Sigmoid colon (tissue), 6 donors: ENCODE measurements at regions not wholly inside any gene's neighbourhood (a gene's known extent, or its start where the extent isn't known, plus 50 kb on each side); places are given as distances from the start of the nearest gene placed in this dataset.

Experiments
- DNase-seq: peaks from one replicate; pipeline ENCODE4 v3.0.0-alpha.2; 2019
- H3K27ac ChIP-seq, 4 donors: fragments of 200-600 bp; sonication (generic); one replicate each; pipeline ENCODE4 v1.5.1; 2016 to 2019; ENCODE audit warnings: mild to moderate bottlenecking in 1 of 4
- H3K27me3 ChIP-seq, 3 donors: fragments of 200-600 bp; sonication (generic); one replicate each; pipeline ENCODE4 v1.5.1; 2019; ENCODE audit warnings: mild to moderate bottlenecking in 1 of 3
- H3K36me3 ChIP-seq, 4 donors: fragments of 200-600 bp; sonication (generic); one replicate each; pipeline ENCODE4 v1.5.1; 2016 to 2019
- H3K4me1 ChIP-seq, 4 donors: fragments of 200-600 bp; sonication (generic); one replicate each; pipeline ENCODE4 v1.5.1; 2017 to 2019
- H3K4me3 ChIP-seq, 4 donors: fragments of 200-600 bp; sonication (generic); one replicate each; pipeline ENCODE4 v1.5.1; 2017 to 2019; ENCODE audit warnings: mild to moderate bottlenecking in 2 of 4, moderate library complexity in 1 of 4
- H3K9me3 ChIP-seq, 4 donors: fragments of 200-600 bp in 3 of 4; sonication (generic) in 3 of 4; one replicate each; pipeline versions ENCODE4 v1.5.1 to v1.6.1; 2013 to 2019
- EP300 ChIP-seq, 4 donors: sonication (generic); formaldehyde crosslinking; IDR thresholded peaks; one replicate each; pipeline ENCODE4 v1.6.1; 2017; ENCODE audit warnings: antibody characterized with exemption in 4 of 4
- POLR2A ChIP-seq, 2 donors: fragments of 450-650 bp; IDR thresholded peaks; one replicate each; pipeline ENCODE4 v1.6.1; 2016; ENCODE audit warnings: antibody characterized with exemption in 2 of 2, mild to moderate bottlenecking in 2 of 2, moderate library complexity in 2 of 2
- POLR2AphosphoS5 ChIP-seq, 4 donors: sonication (generic); formaldehyde crosslinking; IDR thresholded peaks; one replicate each; pipeline ENCODE4 v1.6.1; 2017; ENCODE audit warnings: antibody characterized with exemption in 4 of 4
- WGBS, 2 donors: extraction: QIAGEN DNeasy Blood & Tissue Kit; methylation state at CpG; one replicate each; pipeline ENCODE4 v1.1.7; 2013; 5-methylcytosine and 5-hydroxymethylcytosine counted together
- intact Hi-C: fragments of 100-400 bp; cut with DNase I; formaldehyde crosslinking; loops from one replicate; pipeline ENCODE4 v1.15.1; 2023
- TF ChIP-seq, protein P1 (sequence below), 4 experiments: fragments of 450-650 bp in 3 of 4; fragments of 200-600 bp in 1 of 4; IDR thresholded peaks; one replicate each; pipeline ENCODE4 v1.5.1; 2016 to 2019; ENCODE audit warnings: antibody characterized with exemption in 4 of 4, mild to moderate bottlenecking in 3 of 4, moderate library complexity in 2 of 4
- donor health status: healthy with polysubstance abuse.
- donor health status: healthy.

DNA sequence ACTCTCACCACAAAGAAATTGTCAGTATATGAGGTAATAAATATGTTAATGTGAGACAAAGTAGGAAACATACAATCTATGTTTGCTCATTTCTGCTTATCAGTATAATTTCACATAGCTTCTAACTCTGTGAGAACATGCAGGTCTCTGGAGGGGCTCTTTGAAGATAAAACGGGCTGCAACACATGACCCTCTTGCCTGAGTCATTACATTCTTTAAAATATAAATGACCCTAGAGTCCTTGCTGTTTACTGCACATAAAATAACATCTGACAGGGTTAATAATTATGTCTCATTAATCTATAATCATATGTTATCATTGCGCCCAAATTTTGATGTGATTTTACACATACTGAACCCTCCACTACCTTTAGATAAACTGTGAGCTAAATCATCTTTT, 681.5 kb downstream of the ARAP2 start:
- Histone ChIP-seq H3K4me1 (no peaks in the 10 kb centered on the region), H3K36me3 (no peaks in the 10 kb centered on the region), H3K27ac (no peak overlapping the region), H3K27me3 (no peaks in the 10 kb centered on the region), H3K4me3 (no peak overlapping the region), H3K9me3 (no peaks in the 10 kb centered on the region)
- no peak for DNase-seq
- 41 to 63% methylated on average over 2 of the region's 2 CpGs for WGBS, 2 donors
- intact Hi-C loops, result no loop called here
- TF ChIP-seq EP300 (IDR thresholded peaks at IDR 0.05), result no peak
- TF ChIP-seq POLR2A (IDR thresholded peaks at IDR 0.05), result no peak

DNA sequence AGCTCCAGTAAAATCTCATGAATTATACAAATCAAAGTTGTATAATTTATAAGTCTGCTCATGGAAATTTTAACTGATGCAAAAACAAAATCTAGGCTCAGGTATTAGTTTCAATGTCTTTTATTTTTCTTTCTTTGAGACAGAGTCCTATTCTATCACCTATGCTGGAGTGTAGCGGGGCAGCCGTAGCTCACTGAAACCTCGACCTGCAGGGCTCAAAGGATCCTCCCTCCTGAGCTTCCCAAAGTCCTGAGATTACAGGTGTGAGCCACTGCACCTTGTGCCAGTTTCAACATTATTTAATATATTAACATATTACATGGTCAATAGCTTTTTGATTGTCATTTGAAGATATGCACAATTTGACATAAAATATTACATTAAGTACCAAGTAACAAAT, 678.7 kb downstream of the ARAP2 start:
- no peaks in the 10 kb centered on the region for H3K4me1 ChIP-seq
- no peak for TF ChIP-seq POLR2AphosphoS5 (IDR thresholded peaks at IDR 0.05)
- TF ChIP-seq, protein P1, sequence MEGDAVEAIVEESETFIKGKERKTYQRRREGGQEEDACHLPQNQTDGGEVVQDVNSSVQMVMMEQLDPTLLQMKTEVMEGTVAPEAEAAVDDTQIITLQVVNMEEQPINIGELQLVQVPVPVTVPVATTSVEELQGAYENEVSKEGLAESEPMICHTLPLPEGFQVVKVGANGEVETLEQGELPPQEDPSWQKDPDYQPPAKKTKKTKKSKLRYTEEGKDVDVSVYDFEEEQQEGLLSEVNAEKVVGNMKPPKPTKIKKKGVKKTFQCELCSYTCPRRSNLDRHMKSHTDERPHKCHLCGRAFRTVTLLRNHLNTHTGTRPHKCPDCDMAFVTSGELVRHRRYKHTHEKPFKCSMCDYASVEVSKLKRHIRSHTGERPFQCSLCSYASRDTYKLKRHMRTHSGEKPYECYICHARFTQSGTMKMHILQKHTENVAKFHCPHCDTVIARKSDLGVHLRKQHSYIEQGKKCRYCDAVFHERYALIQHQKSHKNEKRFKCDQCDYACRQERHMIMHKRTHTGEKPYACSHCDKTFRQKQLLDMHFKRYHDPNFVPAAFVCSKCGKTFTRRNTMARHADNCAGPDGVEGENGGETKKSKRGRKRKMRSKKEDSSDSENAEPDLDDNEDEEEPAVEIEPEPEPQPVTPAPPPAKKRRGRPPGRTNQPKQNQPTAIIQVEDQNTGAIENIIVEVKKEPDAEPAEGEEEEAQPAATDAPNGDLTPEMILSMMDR (IDR thresholded peaks at IDR 0.05), result no peak
- TF ChIP-seq POLR2A (IDR thresholded peaks at IDR 0.05), result no peak
- no peak for TF ChIP-seq EP300 (IDR thresholded peaks at IDR 0.05)
- H3K9me3 ChIP-seq, result no peaks in the 10 kb centered on the region
- intact Hi-C loops, result no loop called here
- H3K27ac ChIP-seq, result no peak overlapping the region
- WGBS, 2 donors, result 73 to 88% methylated on average over 3 of the region's 3 CpGs
- no peaks in the 10 kb centered on the region for H3K36me3 ChIP-seq
- no peaks in the 10 kb centered on the region for H3K27me3 ChIP-seq
- DNase-seq, result no peak
- H3K4me3 ChIP-seq, result no peak overlapping the region

DNA sequence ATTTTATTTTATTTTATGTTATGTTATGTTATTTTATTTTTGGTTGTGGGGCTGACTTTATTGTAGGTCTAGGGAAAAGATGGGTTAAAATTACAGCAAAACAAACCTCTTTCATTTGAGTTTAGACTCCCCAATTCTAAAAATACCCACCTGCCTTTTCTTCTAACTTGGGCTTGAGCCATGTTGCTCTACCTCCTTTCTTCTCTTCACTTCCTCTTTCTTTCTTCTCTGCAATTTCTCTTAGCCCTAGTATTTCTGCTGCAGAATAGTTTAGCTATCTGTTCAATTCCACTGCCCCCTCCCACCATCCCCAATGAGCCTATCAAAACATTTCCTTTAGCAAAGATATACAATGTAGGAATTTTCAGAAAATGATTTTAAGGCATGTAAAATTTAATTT, 653.3 kb downstream of the ARAP2 start:
- Histone ChIP-seq H3K36me3 (no peaks in the 10 kb centered on the region), H3K9me3 (no peaks in the 10 kb centered on the region), H3K27ac (no peak overlapping the region), H3K4me1 (no peaks in the 10 kb centered on the region), H3K4me3 (no peak overlapping the region), H3K27me3 (no peaks in the 10 kb centered on the region)
- intact Hi-C loops, result loop anchor here (5.0 kb wide), 1 partner anchor 149 kb away; no protein-coding TSS in a partner anchor
- TF ChIP-seq EP300 (IDR thresholded peaks at IDR 0.05) (no peak), POLR2AphosphoS5 (IDR thresholded peaks at IDR 0.05) (no peak), POLR2A (IDR thresholded peaks at IDR 0.05) (no peak)
- TF ChIP-seq, protein P1 (IDR thresholded peaks at IDR 0.05), result no peak
- no peak for DNase-seq

DNA sequence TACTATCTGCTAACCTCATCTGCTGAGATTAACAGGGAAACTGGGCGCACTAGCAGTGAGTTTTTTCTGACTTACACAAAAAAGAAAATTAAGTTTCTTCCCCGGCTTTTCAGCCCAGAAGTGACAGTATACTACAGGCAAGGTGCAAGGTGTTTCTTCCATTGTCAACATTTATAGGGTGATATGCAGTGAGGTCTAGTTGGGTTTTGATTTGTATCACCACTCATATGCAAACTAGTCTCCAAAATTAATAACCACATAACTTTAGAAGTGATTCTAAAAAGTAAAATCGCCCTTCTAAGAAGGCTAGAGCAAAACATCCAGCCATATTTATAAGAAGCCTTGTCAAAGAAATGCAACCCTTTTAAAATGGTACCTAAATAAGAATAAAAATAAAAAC, 640.1 kb downstream of the ARAP2 start:
- intact Hi-C loops, result no loop called here
- no peak overlapping the region for H3K27ac ChIP-seq
- no peaks in the 10 kb centered on the region for H3K27me3 ChIP-seq
- H3K4me3 ChIP-seq, result no peak overlapping the region
- 78 to 87% methylated on average over 3 of the region's 3 CpGs for WGBS, 2 donors
- no peaks in the 10 kb centered on the region for H3K9me3 ChIP-seq
- TF ChIP-seq POLR2AphosphoS5 (IDR thresholded peaks at IDR 0.05) (no peak), POLR2A (IDR thresholded peaks at IDR 0.05) (no peak), EP300 (IDR thresholded peaks at IDR 0.05) (no peak)
- TF ChIP-seq, protein P1 (IDR thresholded peaks at IDR 0.05), result no peak
- no peaks in the 10 kb centered on the region for H3K36me3 ChIP-seq
- DNase-seq, result no peak
- no peaks in the 10 kb centered on the region for H3K4me1 ChIP-seq

DNA sequence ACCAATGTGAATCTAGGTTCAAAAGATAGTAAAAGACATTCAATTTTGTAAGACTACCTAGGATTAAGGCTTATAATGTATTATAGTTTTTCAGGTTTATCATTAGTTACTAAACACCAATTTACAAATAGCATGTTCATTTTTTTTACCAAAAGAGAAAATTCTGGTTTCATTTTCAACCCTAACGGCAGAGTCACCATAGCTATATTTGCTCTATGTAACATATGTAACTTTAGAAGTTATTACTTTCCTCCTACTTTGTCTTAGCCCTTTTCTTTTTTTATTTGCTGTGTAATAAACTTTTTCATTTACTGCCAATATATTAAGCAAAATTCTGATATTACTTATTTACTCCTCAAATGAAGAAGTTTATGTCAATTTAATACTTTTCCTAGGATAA, 639.6 kb downstream of the ARAP2 start:
- intact Hi-C loops, result no loop called here
- no peaks in the 10 kb centered on the region for H3K9me3 ChIP-seq
- H3K27ac ChIP-seq, result no peak overlapping the region
- H3K4me1 ChIP-seq, result no peaks in the 10 kb centered on the region
- no peaks in the 10 kb centered on the region for H3K36me3 ChIP-seq
- no peak for DNase-seq
- TF ChIP-seq POLR2AphosphoS5 (IDR thresholded peaks at IDR 0.05), result no peak
- TF ChIP-seq POLR2A (IDR thresholded peaks at IDR 0.05), result no peak
- TF ChIP-seq, protein P1 (IDR thresholded peaks at IDR 0.05), result no peak
- no peak for TF ChIP-seq EP300 (IDR thresholded peaks at IDR 0.05)
- H3K27me3 ChIP-seq, result no peaks in the 10 kb centered on the region
- H3K4me3 ChIP-seq, result no peak overlapping the region
- 84 to 87% methylated on average over 1 of the region's 1 CpG for WGBS, 2 donors
